ENCODE measurements at regions not wholly inside any gene's neighbourhood (a gene's known extent, or its start where the extent isn't known, plus 50 kb on each side); places are given as distances from the start of the nearest gene placed in this dataset.

DNA sequence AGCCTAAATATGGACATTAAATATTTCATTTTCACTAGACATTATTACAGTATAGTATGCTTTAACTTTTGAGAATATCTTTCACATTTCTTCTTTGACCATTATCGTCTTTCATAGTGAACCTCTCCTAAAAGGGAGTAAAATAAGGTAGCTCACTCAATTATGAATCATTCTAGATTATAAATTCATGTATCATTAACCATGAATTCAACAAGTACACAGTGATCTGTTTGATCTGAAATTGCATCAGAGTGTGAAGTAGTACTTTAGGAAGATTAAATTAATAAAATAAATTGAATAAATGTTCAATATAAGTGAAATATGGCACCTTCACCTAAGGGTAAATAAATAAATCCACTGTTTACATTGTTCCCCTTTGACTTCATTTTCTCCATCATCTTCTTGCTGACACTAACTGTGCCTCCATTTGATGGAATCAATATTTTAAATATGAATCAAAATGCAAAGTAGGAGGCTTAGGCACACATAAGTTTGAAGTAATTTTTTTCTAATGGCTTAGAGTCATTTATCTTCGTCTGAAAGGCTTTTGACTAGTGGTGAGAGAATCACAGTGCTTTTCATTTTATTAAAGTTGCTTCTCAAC lies 174.1 kb upstream of the MDFIC2 start:
- peaks cover 5% of the 10 kb centered on the region for H3K27me3 Mint-ChIP-seq (ENCODE audit: low read depth)
- no peaks in the 10 kb centered on the region for H3K36me3 Mint-ChIP-seq (ENCODE audit: low read depth)
- H3K27ac Mint-ChIP-seq: no peak overlapping the region
- TF ChIP-seq, protein P1, sequence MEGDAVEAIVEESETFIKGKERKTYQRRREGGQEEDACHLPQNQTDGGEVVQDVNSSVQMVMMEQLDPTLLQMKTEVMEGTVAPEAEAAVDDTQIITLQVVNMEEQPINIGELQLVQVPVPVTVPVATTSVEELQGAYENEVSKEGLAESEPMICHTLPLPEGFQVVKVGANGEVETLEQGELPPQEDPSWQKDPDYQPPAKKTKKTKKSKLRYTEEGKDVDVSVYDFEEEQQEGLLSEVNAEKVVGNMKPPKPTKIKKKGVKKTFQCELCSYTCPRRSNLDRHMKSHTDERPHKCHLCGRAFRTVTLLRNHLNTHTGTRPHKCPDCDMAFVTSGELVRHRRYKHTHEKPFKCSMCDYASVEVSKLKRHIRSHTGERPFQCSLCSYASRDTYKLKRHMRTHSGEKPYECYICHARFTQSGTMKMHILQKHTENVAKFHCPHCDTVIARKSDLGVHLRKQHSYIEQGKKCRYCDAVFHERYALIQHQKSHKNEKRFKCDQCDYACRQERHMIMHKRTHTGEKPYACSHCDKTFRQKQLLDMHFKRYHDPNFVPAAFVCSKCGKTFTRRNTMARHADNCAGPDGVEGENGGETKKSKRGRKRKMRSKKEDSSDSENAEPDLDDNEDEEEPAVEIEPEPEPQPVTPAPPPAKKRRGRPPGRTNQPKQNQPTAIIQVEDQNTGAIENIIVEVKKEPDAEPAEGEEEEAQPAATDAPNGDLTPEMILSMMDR (IDR thresholded peaks at IDR 0.05; ENCODE audit: unreplicated experiment in 3 of 3): no peak
- no peaks in the 10 kb centered on the region for H3K9me3 Mint-ChIP-seq
- H3K4me1 Mint-ChIP-seq: no peaks in the 10 kb centered on the region
- no peak overlapping the region for H3K4me3 Mint-ChIP-seq

DNA sequence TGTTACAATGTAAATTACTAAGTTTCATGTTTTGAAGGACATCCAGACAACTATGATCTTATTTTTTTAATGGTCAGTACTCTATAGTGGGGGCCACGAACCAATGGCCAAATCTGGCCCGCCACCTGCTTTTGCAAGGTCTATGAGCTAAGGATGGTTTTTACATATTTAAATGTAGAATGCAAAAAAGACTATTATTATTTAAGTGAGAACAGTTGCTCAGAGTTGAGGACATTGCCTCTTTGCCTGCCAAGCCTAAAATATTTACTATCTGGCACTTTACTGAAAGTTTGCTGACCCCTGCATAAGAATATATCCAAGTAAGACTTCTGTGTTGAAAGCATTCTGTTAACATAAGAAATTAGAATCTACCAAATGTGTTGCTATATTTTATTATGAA lies 163.7 kb upstream of the MDFIC2 start:
- no peak overlapping the region for H3K27ac Mint-ChIP-seq
- TF ChIP-seq, protein P1 (IDR thresholded peaks at IDR 0.05; ENCODE audit: unreplicated experiment in 3 of 3): no peak
- H3K9me3 Mint-ChIP-seq: peaks cover 19% of the 10 kb centered on the region

DNA sequence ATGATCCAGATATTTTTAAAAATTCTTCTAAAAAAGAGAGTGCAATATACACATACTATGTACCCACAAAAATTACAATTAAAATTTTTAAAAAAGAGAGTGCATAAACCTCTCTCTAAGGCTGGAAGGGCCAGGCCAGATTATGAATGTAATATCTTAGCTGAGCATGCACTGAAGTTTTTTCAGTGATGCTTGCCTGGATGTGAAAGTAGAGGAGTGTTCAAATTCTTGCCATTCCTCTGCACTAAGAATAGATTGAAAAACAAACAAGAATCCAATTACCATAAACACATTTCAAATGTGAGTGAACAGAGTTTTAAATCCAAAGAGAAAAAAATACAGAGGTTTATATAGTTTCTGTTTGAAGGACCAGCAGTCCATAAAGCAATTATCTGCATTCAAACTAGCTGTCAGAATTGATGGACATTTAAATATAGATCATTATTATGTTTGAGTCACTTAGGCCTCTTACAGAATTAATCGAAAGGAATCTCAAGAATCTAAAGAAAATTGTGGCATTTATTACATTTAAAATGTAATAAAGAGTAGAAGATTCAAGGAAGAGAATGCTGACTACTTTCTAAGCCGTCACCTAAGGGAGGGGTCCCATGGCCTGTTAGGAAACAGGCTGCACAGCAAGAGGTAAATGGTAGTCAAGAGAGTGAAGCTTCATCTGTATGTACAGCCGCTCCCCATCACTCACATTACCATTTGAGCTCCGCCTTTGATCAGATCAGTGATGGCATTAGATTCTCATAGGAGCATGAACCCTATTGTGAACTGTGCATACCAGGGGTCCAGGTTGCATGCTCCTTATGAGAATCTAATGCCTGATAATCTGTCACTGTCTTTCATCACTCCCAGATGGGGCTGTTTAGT lies 159.3 kb upstream of the MDFIC2 start:
- Mint-ChIP-seq H3K9me3 (peaks cover 9% of the 10 kb centered on the region), H3K36me3 (ENCODE audit: low read depth) (no peaks in the 10 kb centered on the region), H3K27me3 (ENCODE audit: low read depth) (no peaks in the 10 kb centered on the region), H3K4me1 (no peaks in the 10 kb centered on the region), H3K4me3 (no peak overlapping the region), H3K27ac (peak overlapping the region in 1 of 3 experiments; percentile 78)
- TF ChIP-seq, protein P1 (IDR thresholded peaks at IDR 0.05; ENCODE audit: unreplicated experiment in 3 of 3): no peak

More for the DNA sequence above, 163.7 kb upstream of the MDFIC2 start:
- H3K4me1 Mint-ChIP-seq: no peaks in the 10 kb centered on the region
- no peaks in the 10 kb centered on the region for H3K36me3 Mint-ChIP-seq (ENCODE audit: low read depth)
- no peak overlapping the region for H3K4me3 Mint-ChIP-seq
- no peaks in the 10 kb centered on the region for H3K27me3 Mint-ChIP-seq (ENCODE audit: low read depth)

DNA sequence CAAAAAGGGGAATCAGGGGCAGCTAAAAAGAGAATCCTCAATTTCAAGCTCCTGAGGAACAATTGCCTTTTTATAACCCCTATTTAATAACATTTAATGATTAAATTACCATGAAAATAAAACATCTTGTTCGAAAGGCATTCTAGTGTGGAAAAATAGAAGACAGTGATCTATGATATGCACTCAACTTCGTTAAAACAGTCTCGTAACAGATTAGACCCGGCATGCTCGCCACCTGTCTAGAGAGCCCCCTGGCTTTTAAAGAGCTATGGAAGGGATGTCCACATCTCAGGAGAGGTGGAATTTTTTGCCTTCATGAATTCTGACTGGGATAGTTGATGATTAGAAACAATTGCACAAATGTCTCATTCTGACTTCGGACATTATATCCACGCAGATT lies 153.7 kb upstream of the MDFIC2 start:
- H3K4me1 Mint-ChIP-seq: peaks cover 4% of the 10 kb centered on the region
- peaks cover 4% of the 10 kb centered on the region for H3K27me3 Mint-ChIP-seq (ENCODE audit: low read depth)
- TF ChIP-seq, protein P1 (IDR thresholded peaks at IDR 0.05; ENCODE audit: unreplicated experiment in 3 of 3): no peak
- H3K4me3 Mint-ChIP-seq: no peak overlapping the region
- H3K36me3 Mint-ChIP-seq (ENCODE audit: low read depth): no peaks in the 10 kb centered on the region
- H3K27ac Mint-ChIP-seq: no peak overlapping the region
- peaks cover 6% of the 10 kb centered on the region for H3K9me3 Mint-ChIP-seq

DNA sequence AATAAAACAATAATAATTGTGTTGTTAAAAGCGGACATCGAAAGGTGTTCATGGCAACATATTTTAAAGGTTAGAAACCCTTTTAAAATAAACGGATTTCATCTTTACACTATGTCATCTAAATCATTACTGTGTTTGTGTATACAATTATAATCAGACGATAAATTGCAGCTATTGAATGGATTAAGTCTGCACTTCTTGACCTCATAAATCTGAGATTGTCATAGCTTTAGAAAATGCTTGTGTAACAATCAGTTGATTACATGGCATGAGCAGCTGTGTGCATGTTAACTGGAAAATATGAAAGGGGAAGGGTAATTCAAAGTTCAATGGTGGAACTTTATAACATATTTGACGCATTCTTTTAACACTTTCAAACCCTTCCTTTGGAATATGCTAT lies 152.4 kb upstream of the MDFIC2 start:
- peaks cover 13% of the 10 kb centered on the region for H3K27me3 Mint-ChIP-seq (ENCODE audit: low read depth)
- H3K36me3 Mint-ChIP-seq (ENCODE audit: low read depth): no peaks in the 10 kb centered on the region
- H3K4me3 Mint-ChIP-seq: no peak overlapping the region
- TF ChIP-seq, protein P1 (IDR thresholded peaks at IDR 0.05; ENCODE audit: unreplicated experiment in 3 of 3): no peak
- peaks cover 4% of the 10 kb centered on the region for H3K4me1 Mint-ChIP-seq
- H3K27ac Mint-ChIP-seq: no peak overlapping the region
- peaks cover 14% of the 10 kb centered on the region for H3K9me3 Mint-ChIP-seq
